ENCODE measurements at regions not wholly inside any gene's neighbourhood (a gene's known extent, or its start where the extent isn't known, plus 50 kb on each side); places are given as distances from the start of the nearest gene placed in this dataset.

GRCh38 chr12:116506697-116507064 is 52.5 kb upstream of the MAP1LC3B2 start:
- ATAC-seq, result no peak
- no peak overlapping the region for H3K4me3 ChIP-seq (replicated peaks in 1 of 3; ENCODE audit: insufficient read depth in 1 of 3, low read depth in 2 of 3, low read length in 3 of 3)
- TF ChIP-seq ZNF343 (CRISPR knock-in tag; IDR thresholded peaks at IDR 0.05) (no peak), NFIB (CRISPR knock-in tag; IDR thresholded peaks at IDR 0.05; ENCODE audit: borderline replicate concordance) (no peak), GLMP (CRISPR knock-in tag; IDR thresholded peaks at IDR 0.05; ENCODE audit: borderline replicate concordance) (no peak), SIN3A (IDR thresholded peaks at IDR 0.05; ENCODE audit: borderline replicate concordance, low read depth, low read length) (no peak), ZNF775 (CRISPR knock-in tag; IDR thresholded peaks at IDR 0.05; ENCODE audit: borderline replicate concordance) (no peak), ZNF33A (CRISPR knock-in tag; IDR thresholded peaks at IDR 0.05; ENCODE audit: borderline replicate concordance) (no peak), ZNF318 (CRISPR knock-in tag; IDR thresholded peaks at IDR 0.05) (no peak), KLF12 (CRISPR knock-in tag; IDR thresholded peaks at IDR 0.05; ENCODE audit: borderline replicate concordance) (no peak), ZNF768 (CRISPR knock-in tag; IDR thresholded peaks at IDR 0.05) (no peak), HNRNPL (IDR thresholded peaks at IDR 0.05; ENCODE audit: low read depth, low read length) (no peak), FOXA1 (IDR thresholded peaks at IDR 0.05) (no peak), FOXA1 (CRISPR knock-in tag; IDR thresholded peaks at IDR 0.05) (no peak)

More at GRCh38 chr12:116506697-116507064, 52.5 kb upstream of the MAP1LC3B2 start:
- BruUV-seq (replicated peaks), result no TSS peak
- Histone ChIP-seq H3K4me2 (ENCODE audit: low read depth, low read length) (no peak overlapping the region), H3K9me3 (ENCODE audit: low read length) (no peaks in the 10 kb centered on the region), H4K20me1 (ENCODE audit: insufficient read depth, low read length) (no peaks in the 10 kb centered on the region), H3K36me3 (replicated peaks in 1 of 2; ENCODE audit: control insufficient read depth in 1 of 2, insufficient read depth in 2 of 2, low read length in 2 of 2) (no peaks in the 10 kb centered on the region), H3K4me1 (ENCODE audit: insufficient read depth, low read length) (peaks cover 11% of the 10 kb centered on the region), H2AFZ (ENCODE audit: low read length) (no peak overlapping the region), H3K27ac (ENCODE audit: extremely low read length, insufficient read depth, low read length) (no peak overlapping the region), H3K27me3 (ENCODE audit: control insufficient read depth in 1 of 2, insufficient read depth in 2 of 2, low read length in 2 of 2) (peaks cover 3 to 22% of the 10 kb centered on the region in 2 experiments), H3K79me2 (ENCODE audit: insufficient read depth, low read length) (no peaks in the 10 kb centered on the region), H3K9ac (ENCODE audit: insufficient read depth, low read depth, low read length) (no peak overlapping the region)
- in situ Hi-C loops (cut with HindIII; ENCODE audit: extremely low pct_ligation_motif_present, low pct_unique_long_range_greater_than_20kb), result no loop called here
- FAIRE-seq (no peak), DNase-seq (ENCODE audit: low spot score) (no peak)
- ChIA-PET POLR2A (no interaction called here), CTCF (ENCODE audit: low intra/inter-chr PET ratio, low total read pairs) (no interaction called here)
- intact Hi-C loops (cut with micrococcal nuclease; ENCODE audit: unreplicated experiment), result no loop called here
- 32% methylated on average over 6 of the region's 6 CpGs for WGBS (ENCODE audit: low lambda C conversion rate)
